GM21515 (cell line): ENCODE measurements at regions not wholly inside any gene's neighbourhood (a gene's known extent, or its start where the extent isn't known, plus 50 kb on each side); places are given as distances from the start of the nearest gene placed in this dataset.
A peak's percentile ranks its signal among the peaks of the same experiment; 100 is the strongest.
"Not testable (repeated sequence)": the region's sequence is repeated elsewhere in the genome, so short reads cannot be mapped to it uniquely, and the experiment has no call there.

Source experiments
- ATAC-seq: cut with Tn5 transposase; IDR thresholded peaks from one replicate; pipeline ENCODE4 v1.9.1; 2021; ENCODE audit not compliant: unreplicated experiment

- ATAC-seq = not testable (repeated sequence)
Observed at GRCh38 chr2:87453965-87454364, 293.9 kb upstream of the PLGLB2 start.

DNA sequence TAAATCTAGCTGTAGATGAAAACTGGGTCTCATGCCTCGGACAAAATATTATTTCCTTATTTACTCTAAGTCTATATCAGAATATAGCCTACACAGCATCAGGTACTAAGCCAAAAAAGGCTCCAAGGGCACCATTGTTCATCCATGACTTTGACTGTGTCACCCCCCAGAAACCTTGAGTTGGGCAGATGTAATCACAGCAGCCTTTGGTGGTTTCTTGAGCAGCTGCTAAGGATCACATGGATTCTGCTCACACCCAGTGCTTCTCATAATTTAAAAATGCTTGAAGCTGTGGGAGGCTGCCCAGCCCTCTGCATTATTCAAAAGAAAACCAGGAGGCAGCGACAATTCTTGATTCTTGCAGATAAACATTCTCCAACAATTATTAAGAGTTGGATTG is 293.5 kb upstream of the PLGLB2 start:
- ATAC-seq = not testable (repeated sequence)

DNA sequence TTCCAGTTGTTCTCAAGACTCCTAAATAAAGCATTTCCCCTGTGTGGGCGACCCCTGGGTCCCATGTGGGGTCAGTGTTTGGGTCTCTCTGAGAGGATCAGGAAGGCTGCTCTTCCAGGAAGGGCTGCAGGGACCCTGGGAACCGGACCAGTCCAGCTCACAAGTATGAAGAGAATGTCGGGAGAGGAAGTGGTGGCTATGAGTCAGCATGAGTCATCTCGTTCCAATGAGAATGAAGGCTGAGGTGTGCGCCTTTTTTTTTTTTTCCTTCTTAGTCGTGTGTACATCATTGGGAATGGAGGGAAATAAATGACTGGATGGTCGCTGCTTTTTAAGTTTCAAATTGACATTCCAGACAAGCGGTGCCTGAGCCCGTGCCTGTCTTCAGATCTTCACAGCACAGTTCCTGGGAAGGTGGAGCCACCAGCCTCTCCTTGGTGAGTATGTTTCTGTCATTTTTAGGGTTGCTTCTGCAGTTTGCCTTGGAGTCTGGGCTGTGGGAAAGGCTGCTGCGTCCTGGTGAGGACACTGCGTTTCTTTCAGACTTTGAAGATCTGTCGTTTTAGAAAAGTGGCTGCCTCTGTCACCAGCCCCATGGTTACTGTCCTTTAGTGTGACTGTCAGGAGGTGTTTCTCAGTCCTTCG is 292.6 kb upstream of the PLGLB2 start:
- ATAC-seq = not testable (repeated sequence)

DNA sequence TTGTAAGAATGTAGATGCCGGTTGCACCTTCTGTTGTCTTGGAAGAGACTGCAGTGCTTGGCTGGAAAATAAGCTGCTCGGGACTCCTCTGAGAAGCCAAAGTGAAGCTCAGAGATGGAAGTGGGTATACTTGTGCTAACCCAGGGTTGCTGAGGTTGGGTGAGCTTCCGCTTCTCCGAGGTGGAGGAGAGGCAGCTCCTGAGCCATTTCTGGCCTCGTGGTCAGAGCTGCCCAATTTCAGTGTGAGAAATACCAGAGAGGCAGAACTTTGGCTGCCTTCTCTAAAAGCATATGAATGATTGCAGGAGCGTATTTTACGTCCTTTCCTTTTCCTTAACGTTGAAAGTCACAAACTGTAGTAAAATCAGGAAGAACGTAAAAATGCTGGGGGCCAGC is 292.0 kb upstream of the PLGLB2 start:
- not testable (repeated sequence) for ATAC-seq

DNA sequence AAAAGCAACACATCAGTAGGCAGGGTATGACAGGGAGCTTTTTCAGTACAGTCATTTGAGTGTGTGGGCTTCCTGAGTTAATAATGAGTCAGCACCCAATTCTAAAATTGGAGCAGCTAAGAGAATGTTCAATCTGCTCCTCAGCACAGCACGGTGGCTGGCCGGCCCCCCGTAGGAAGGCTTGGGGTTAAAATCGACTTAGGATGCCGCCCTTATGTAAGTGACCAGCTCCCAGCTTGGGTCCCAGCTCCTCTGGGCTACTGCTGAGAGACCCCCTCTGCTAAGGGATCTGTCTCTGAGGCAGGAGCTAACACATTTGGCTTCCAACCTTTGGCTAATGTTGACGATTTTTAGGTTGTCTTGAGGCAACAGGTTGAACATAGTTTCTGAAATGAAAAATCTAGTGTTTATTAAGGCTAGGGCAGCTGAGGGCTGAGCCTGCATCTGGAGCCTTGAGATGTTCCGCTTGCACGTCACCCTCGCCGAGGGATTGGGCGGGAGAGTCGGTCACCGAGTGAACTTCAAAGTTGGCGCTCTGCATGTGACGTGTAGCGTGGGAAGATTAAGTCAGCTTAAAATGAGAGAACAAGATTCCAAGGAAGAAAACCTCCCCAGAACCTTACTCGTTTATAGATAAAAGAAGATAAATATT is 291.3 kb upstream of the PLGLB2 start:
- peak; percentile 57 for ATAC-seq

- ATAC-seq = not testable (repeated sequence)
Observed at GRCh38 chr2:87457129-87457499, 290.8 kb upstream of the PLGLB2 start.

DNA sequence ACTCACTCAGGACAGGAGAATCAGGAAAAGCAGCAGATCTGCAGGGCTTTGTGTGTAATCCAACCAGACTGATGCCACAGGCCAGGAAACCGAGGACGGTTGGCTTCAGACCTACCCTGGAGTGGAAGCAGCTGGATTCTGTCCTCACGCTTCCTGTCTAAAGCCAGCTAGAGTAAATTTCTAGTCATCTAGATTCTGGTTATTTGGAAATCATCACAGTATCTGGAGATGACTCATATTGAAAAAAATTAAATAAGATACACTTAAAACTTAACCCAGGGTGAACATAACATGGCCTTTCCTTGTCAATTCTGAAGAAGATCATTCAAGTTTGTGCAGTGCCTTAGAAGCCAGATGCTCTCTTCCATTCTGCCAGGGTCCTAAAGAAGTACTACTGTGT is 288.9 kb upstream of the PLGLB2 start:
- ATAC-seq = not testable (repeated sequence)

DNA sequence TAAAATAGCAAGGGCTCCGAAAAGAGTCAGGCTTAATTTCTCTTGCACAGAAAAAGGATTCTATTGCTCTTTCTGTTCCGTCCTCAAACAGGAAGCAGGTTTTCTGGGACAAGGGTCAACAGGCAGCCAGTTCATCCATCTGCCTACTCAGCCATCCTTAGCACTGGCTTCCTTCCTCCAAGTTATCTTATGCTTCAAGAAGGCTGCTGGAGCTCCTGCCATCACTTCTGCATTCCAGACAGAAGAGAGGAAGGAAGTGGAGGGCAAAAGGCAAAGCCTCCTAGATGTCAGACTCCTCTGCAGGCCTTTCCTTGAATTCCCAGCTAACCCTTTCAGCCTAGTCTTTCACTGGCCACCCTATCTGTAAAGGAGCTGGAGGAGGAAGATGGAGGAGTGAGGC is 287.8 kb upstream of the PLGLB2 start:
- not testable (repeated sequence) for ATAC-seq

GRCh38 chr2:87460662-87461061 is 287.2 kb upstream of the PLGLB2 start:
- ATAC-seq = not testable (repeated sequence)

DNA sequence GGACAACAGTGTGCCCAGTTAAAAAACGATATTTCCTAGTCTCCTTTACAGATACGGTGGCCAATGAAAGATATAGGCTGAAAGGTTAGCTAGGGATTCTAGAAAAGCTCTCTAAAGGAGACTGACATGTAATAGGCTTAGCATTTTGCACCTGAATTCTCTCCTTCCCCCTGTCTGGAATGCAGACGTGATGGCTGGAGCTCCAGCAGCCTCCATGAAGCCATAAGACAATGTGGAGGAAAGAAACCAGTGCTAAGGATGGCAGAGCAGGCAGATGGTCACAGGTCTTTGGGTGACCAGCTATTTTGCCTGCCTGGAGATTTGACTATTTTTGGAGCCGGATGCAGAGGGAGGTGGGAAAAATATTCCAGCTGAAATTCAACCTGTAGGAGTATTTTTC is 286.2 kb upstream of the PLGLB2 start:
- not testable (repeated sequence) for ATAC-seq

DNA sequence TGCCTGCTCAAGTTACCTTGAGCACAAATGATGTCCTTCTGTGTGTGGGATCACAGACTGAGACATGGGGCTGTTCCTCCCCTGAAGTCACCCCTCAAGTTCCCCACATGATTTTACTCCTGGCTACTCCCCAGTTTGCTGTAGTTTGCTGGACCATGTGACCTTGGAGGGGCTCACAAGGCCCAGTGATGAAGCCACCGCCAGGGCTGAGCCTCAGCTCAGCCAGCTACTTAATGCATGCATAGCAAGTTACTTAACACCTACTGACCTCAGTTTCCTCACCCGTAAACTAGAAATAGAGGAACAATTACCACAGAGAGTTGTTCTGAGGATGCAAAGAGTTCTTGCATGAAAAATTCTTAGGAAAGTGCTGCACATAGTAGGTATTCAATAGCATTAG is 283.7 kb upstream of the PLGLB2 start:
- not testable (repeated sequence) for ATAC-seq

DNA sequence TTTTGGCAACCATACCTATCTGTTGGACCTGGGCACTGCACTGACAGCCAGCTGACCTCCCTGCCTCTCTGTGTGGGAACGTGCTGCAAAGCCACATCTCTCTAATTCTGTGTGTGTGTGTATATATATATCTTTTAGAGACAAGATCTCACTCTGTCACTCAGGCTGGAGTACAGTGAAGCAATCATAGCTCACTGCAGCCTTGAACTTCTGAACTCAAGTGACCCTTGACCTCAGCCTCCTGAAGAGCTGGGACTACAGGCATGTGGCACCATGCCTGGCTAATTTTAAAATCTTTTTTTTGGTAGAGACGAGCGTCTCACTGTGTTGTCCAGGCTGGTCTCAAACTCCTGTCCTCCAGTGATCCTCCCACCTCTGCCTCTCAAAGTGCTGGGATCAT is 282.2 kb upstream of the PLGLB2 start:
- not testable (repeated sequence) for ATAC-seq

DNA sequence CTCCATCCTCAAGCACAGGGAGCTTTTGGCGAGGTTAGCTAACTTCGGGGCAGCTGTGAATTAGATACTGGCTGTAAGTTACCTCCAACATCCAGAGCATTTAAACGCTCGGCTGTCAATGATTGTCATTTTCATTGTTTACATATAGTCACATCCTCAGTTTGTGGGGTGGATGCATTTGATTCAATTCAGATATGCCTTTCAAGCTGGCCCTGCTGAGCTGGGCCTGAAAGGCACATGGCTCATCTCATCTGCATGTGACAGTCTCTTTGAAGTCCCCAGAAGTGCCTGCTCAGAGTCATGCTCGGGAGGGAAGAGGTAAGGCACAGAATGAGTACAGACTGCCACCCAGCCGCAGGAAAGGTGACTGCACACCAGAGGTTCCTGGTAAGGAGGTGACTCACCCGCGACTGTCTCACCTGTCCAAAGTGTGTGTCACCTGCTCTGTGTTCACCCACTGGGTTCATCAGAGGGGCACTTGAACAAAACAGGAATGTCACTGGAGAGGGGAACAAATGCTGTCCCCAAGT is 281.2 kb upstream of the PLGLB2 start:
- ATAC-seq = peak; percentile 50

DNA sequence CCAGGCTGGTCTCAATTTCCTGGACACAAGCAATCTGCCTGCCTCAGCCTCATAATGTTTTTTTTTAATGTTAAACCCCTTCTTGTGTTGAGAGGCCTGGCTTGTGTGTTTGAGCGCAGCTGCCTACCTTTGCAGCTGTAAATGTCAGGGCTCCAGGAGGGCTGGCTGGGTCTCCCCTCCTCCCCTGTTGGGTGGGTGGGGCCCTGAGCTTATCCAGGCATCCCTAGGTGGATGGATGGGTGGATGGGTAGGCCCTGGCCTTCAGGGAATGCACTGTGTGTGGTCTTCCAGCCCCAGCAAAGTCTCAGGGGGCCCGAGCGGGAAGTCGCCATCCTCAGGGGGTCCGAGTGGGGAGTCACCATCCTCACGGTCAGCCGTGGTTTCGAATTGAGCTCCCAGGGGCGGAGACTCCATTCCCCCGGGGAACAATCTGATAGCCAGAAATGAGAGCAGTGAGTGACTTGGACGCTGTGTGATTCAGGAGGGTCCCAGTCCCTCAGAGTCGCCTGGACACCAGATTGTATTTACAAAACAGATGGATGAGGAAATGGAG is 279.4 kb upstream of the PLGLB2 start:
- not testable (repeated sequence) for ATAC-seq

- ATAC-seq = peak; percentile 52
Observed at GRCh38 chr2:87469180-87470151, 278.4 kb upstream of the PLGLB2 start.

DNA sequence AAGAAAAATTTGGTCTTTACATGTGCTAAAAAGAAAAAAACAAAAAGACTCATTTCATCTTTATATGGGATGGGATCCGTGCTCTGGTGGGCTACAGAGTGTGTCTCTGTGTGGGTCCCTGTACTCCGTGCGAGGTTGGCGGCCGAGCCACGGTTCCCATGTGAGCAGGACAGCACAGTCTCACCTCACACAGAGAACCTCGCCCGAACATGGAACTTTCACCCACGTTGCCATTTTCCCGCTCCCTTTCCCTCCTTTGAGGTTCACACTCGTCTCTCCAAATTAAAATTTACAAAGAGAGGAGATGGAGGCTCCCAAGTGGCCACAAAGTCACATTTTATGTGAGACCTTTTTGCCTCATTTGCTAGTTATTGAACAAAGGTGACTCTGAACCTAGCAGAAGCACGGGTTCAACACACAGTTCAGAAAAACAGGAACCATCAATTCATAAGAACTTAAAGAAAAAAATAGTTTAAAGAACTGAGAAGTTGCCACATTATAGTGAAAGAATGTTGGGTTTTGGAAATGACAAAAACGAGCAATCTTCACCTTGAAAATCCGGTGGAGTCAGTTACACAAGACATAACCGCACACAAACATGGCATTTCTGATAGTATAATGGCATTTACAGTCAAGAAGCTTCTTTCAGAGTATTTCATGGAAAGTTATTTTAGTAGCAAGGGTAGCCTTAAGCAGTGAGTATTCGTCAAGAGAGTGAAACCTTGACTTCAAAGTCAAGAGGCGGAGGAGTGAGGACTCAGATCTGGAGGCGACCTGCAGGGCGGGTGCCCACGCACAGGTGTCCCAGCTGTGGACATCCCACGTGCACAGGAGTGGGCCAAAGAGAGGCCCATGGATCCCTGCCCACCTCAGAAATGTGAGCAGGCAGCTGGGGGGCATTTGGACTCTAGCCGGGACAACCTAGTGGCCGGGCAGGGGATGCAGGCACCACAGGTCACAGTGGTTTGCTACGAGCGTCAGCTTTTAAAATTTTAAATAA is 277.2 kb upstream of the PLGLB2 start:
- peak; percentile 39 for ATAC-seq

DNA sequence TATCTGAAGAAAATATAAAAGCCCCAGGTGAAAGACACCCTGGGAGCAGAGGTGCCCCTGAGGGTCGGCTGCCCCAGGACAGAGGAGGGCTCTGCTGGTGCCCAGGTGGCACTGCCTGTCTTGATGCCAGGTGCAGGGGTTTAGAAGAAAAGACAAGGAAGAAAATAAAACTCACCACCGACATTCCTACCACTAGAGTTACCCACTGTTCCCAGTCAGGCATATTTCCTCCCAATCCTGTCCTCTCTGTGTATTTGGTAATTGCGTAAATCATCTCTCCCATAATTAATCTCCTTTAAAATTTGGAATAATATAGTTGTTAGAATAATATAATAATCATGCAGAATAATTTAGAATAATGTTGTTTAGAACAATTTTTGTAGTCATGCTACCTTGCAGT is 276.4 kb upstream of the PLGLB2 start:
- not testable (repeated sequence) for ATAC-seq

- not testable (repeated sequence) for ATAC-seq
Observed at GRCh38 chr2:87476223-87476872, 271.5 kb upstream of the PLGLB2 start.

GRCh38 chr2:87476936-87477335 is 271.0 kb upstream of the PLGLB2 start:
- ATAC-seq = not testable (repeated sequence)
